K562 (cell line): ENCODE measurements at regions not wholly inside any gene's neighbourhood (a gene's known extent, or its start where the extent isn't known, plus 50 kb on each side); places are given as distances from the start of the nearest gene placed in this dataset.

Experiments
- ATAC-seq: fragments of 200-7000 bp; cut with Tn5 transposase; 3 replicates; pipeline ENCODE4 v1.9.1; 2020; ENCODE audit warnings: moderate library complexity
- BruUV-seq: library from RNA; stranded (reverse); fragments of 400-500 nt; replicated peaks from 2 replicates; lab custom pipeline; 2021; lab: Mats Ljungman, UMichigan
- CTCF ChIA-PET: fragments of 300-600 bp; formaldehyde crosslinking; extraction: SDS; loops from one replicate; lab custom pipeline; 2021; ENCODE audit warnings: low intra/inter-chr PET ratio; lab: Yijun Ruan, JAX
- POLR2A ChIA-PET: fragments of 300-600, 350-650 bp; sonication (Branson Sonifier 250); formaldehyde crosslinking; extraction: SDS; loops from one replicate; lab custom pipeline; 2021; ENCODE audit warnings: antibody characterized with exemption, inconsistent platforms; lab: Yijun Ruan, JAX
- DNase-seq, 4 experiments: peaks; one replicate each; pipeline versions ENCODE4 v3.0.0 to v3.0.0-alpha.2; 2011 to 2018; ENCODE audit warnings: low spot score in 3 of 4, mixed read lengths in 3 of 4; ENCODE audit errors: extremely low read depth in 1 of 4
- FAIRE-seq: peaks from 2 replicates; lab custom pipeline; 2011; peaks lifted over from hg19 to GRCh38; lab: Jason Lieb, UNC
- H2AFZ ChIP-seq: 2 replicates; pipeline ENCODE4 v1.6.0; 2011; ENCODE audit warnings: low read depth, low read length, control low read depth, inconsistent platforms
- H3K27ac ChIP-seq: fragments of 200-600 bp; 3 replicates; pipeline ENCODE4 v1.8.0; 2011; ENCODE audit warnings: low read depth, mild to moderate bottlenecking, control low read depth, inconsistent platforms, low read length, moderate library complexity, mixed read lengths; ENCODE audit errors: extremely low read depth
- H3K27me3 ChIP-seq, 2 experiments: fragments of 300-600 bp in 1 of 2; 2 replicates in 1 of 2; 3 replicates in 1 of 2; pipeline versions ENCODE4 v1.6.0 to v1.8.0; 2011; ENCODE audit warnings: inconsistent platforms in 2 of 2, low read length in 2 of 2, mild to moderate bottlenecking in 1 of 2, mixed read lengths in 1 of 2, moderate library complexity in 1 of 2; ENCODE audit not compliant: control insufficient read depth in 2 of 2, insufficient read depth in 2 of 2
- H3K36me3 ChIP-seq: fragments of 300-600 bp; 3 replicates; pipeline ENCODE4 v1.8.0; 2011; ENCODE audit warnings: mild to moderate bottlenecking, low read length, inconsistent platforms; ENCODE audit not compliant: control insufficient read depth, insufficient read depth
- H3K4me1 ChIP-seq, 2 experiments: fragments of 200-600 bp in 1 of 2; replicated peaks in 1 of 2; 2 replicates in 1 of 2; 3 replicates in 1 of 2; pipeline versions ENCODE4 v1.5.1 to v1.8.0; 2011; ENCODE audit warnings: inconsistent platforms in 2 of 2, low read length in 2 of 2, mild to moderate bottlenecking in 1 of 2, mixed read lengths in 1 of 2, moderate library complexity in 1 of 2; ENCODE audit not compliant: control insufficient read depth in 2 of 2, insufficient read depth in 2 of 2
- H3K4me2 ChIP-seq: 2 replicates; pipeline ENCODE4 v1.6.1; 2011; ENCODE audit warnings: low read length, control low read depth, inconsistent platforms, mixed read lengths; ENCODE audit not compliant: insufficient read depth
- H3K4me3 ChIP-seq: fragments of 200-600 bp; sonication (generic), shearing (Covaris generic); 2 replicates; pipeline ENCODE4 v1.5.1; 2016; ENCODE audit warnings: control low read depth, inconsistent platforms
- H3K79me2 ChIP-seq: fragments of 200-600 bp; 3 replicates; pipeline ENCODE4 v1.8.0; 2011; ENCODE audit warnings: low read length, inconsistent platforms; ENCODE audit not compliant: control insufficient read depth, insufficient read depth
- H3K9ac ChIP-seq, 2 experiments: 2 replicates each; pipeline versions ENCODE4 v1.6.0 to v1.6.1; 2011; ENCODE audit warnings: low read depth in 2 of 2, low read length in 2 of 2, control low read depth in 1 of 2, inconsistent platforms in 1 of 2, mild to moderate bottlenecking in 1 of 2, mixed read lengths in 1 of 2; ENCODE audit not compliant: insufficient read depth in 1 of 2
- H3K9me1 ChIP-seq: one replicate; pipeline ENCODE4 v1.6.0; 2011; ENCODE audit warnings: inconsistent platforms, mild to moderate bottlenecking, low read length, moderate library complexity; ENCODE audit not compliant: control insufficient read depth, insufficient read depth
- H3K9me3 ChIP-seq: replicated peaks from 2 replicates; pipeline ENCODE4 v1.5.1; 2011; ENCODE audit warnings: low read depth, low read length, inconsistent platforms; ENCODE audit not compliant: control insufficient read depth, insufficient read depth
- H4K20me1 ChIP-seq: replicated peaks from 2 replicates; pipeline ENCODE4 v1.6.1; 2011; ENCODE audit warnings: low read length, inconsistent platforms, mixed read lengths; ENCODE audit not compliant: control insufficient read depth, insufficient read depth
- HLTF ChIP-seq: fragments of 450-650 bp; IDR thresholded peaks from 2 replicates; pipeline ENCODE4 v1.6.1; 2016
- KDM1A ChIP-seq, 2 experiments: fragments of 450-650 bp; IDR thresholded peaks; 2 replicates each; pipeline ENCODE4 v1.6.1; 2016; ENCODE audit warnings: mild to moderate bottlenecking in 2 of 2
- PRPF4 ChIP-seq: fragments of 200-400 bp; formaldehyde crosslinking; IDR thresholded peaks from one replicate; pipeline ENCODE4 v1.6.1; 2017; ENCODE audit warnings: low read length, low read depth, mild to moderate bottlenecking; ENCODE audit not compliant: insufficient read depth, poor library complexity, severe bottlenecking
- SPI1 ChIP-seq: IDR thresholded peaks from 2 replicates; pipeline ENCODE4 v1.6.1; 2011; ENCODE audit warnings: low read depth, low read length, control low read depth, borderline replicate concordance
- SRF ChIP-seq, 2 experiments: fragments of 250-450, 450-650 bp in 1 of 2; sonication (Bioruptor Pico) in 1 of 2; sonication (generic) in 1 of 2; formaldehyde crosslinking; IDR thresholded peaks; 2 replicates each; pipeline versions ENCODE4 v1.5.0 to v1.5.1; 2020 to 2022; ENCODE audit warnings: mild to moderate bottlenecking in 1 of 2, missing genetic modification reagents in 1 of 2
- ZNF24 ChIP-seq: fragments of 450-650 bp; IDR thresholded peaks from 2 replicates; pipeline ENCODE4 v1.6.1; 2016
- in situ Hi-C: fragments of 300-500 bp; cut with MboI; formaldehyde crosslinking; loops from 4 replicates; pipeline ENCODE4 v1.15.0; 2018; ENCODE audit warnings: inconsistent platforms, mixed read lengths
- intact Hi-C: fragments of 100-400 bp; cut with micrococcal nuclease; formaldehyde crosslinking; loops from 2 replicates; pipeline ENCODE4 v1.14.2; 2022
- TF ChIP-seq, protein P1 (sequence below): fragments of 250-450 bp; sonication (Bioruptor Pico); IDR thresholded peaks from 2 replicates; pipeline ENCODE4 v1.8.0; 2022; ENCODE audit warnings: inconsistent platforms, mild to moderate bottlenecking, moderate library complexity, borderline replicate concordance
- TF ChIP-seq, protein P2 (sequence below): fragments of 450-650 bp; IDR thresholded peaks from 2 replicates; pipeline ENCODE4 v1.6.1; 2016; ENCODE audit warnings: antibody characterized with exemption

GRCh38 chr4:181063212-181063611, 1180.0 kb upstream of the TENM3 start (continued):
- TF ChIP-seq, protein P1, sequence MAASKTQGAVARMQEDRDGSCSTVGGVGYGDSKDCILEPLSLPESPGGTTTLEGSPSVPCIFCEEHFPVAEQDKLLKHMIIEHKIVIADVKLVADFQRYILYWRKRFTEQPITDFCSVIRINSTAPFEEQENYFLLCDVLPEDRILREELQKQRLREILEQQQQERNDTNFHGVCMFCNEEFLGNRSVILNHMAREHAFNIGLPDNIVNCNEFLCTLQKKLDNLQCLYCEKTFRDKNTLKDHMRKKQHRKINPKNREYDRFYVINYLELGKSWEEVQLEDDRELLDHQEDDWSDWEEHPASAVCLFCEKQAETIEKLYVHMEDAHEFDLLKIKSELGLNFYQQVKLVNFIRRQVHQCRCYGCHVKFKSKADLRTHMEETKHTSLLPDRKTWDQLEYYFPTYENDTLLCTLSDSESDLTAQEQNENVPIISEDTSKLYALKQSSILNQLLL (CRISPR knock-in tag) = no peak

- Histone ChIP-seq H3K4me3 (no peak overlapping the region), H3K4me2 (no peak overlapping the region), H3K27ac (no peak overlapping the region), H3K36me3 (no peaks in the 10 kb centered on the region), H3K9me1 (no peaks in the 10 kb centered on the region), H3K4me1 (no peaks in the 10 kb centered on the region), H3K27me3 (no peaks in the 10 kb centered on the region), H4K20me1 (no peaks in the 10 kb centered on the region), H3K9ac (no peak overlapping the region), H3K9me3 (no peaks in the 10 kb centered on the region), H3K79me2 (no peaks in the 10 kb centered on the region), H2AFZ (no peak overlapping the region)
- no TSS peak for BruUV-seq
- CTCF ChIA-PET = no interaction called here
- ATAC-seq = no peak
- no peak for DNase-seq
- intact Hi-C loops (no loop called here), in situ Hi-C loops (no loop called here)
- TF ChIP-seq KDM1A (IDR thresholded peaks at IDR 0.05) (no peak), HLTF (no peak), ZNF24 (no peak), SRF (CRISPR knock-in tag; IDR thresholded peaks at IDR 0.05) (no peak), SPI1 (no peak), PRPF4 (no peak)
- TF ChIP-seq, protein P2, sequence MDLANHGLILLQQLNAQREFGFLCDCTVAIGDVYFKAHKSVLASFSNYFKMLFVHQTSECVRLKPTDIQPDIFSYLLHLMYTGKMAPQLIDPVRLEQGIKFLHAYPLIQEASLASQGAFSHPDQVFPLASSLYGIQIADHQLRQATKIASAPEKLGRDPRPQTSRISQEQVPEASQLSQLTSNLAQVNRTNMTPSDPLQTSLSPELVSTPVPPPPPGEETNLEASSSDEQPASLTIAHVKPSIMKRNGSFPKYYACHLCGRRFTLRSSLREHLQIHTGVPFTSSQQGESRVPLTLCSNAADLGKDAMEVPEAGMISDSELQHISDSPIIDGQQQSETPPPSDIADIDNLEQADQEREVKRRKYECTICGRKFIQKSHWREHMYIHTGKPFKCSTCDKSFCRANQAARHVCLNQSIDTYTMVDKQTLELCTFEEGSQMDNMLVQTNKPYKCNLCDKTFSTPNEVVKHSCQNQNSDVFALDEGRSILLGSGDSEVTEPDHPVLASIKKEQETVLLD = no peak
- no peak for FAIRE-seq
- POLR2A ChIA-PET = no interaction called here
These were observed 1165.9 kb upstream of the TENM3 start for GRCh38 chr4:181077341-181077740.
